Activated CD4-positive, alpha-beta T cell treated with anti-CD3 and anti-CD28 coated beads, Interleukin-2, amount 50 U/mL, for 48 hours (primary cell): ENCODE measurements at regions not wholly inside any gene's neighbourhood (a gene's known extent, or its start where the extent isn't known, plus 50 kb on each side); places are given as distances from the start of the nearest gene placed in this dataset.
"Not testable (repeated sequence)": the region's sequence is repeated elsewhere in the genome, so short reads cannot be mapped to it uniquely, and the experiment has no call there.

Experiments used
- DNase-seq, 2 experiments: peaks; one replicate each; pipeline ENCODE4 v3.0.0-alpha.2; 2020

DNA sequence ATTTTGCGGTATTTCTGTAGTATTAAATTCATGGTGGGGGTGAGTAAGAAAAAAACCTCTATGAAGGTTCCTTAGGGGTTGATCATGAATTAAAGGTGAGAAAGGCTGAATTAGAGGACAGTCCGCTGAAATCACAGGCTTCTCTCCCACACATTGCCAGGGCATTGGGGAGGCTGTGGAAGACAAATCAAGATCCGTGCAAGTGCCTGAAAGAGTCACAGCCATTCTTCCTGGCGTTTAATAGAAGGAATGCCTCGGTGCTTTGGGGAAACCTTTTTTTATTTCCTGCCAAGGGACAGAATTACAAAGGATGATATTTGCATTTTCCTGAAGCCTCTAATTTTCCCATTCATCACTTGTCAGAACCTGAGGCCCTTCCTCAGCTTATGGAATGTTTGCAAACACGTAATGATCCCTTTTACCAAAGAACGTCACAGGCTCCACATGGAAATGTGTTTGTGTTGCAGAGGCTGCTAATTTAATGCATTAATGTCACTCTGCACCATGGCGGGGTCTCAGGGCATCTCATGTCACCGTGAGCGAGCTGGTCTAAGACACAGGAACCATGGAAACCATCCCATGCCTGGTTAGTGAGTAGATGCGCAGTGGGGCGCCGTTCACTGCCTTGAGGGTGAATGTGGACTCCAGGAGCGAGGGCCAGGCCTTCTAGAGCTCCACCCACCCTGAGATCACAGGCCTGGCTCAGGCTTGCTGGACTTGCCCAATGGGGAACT is 185.9 kb upstream of the SULF2 start:
- DNase-seq = no peak

DNA sequence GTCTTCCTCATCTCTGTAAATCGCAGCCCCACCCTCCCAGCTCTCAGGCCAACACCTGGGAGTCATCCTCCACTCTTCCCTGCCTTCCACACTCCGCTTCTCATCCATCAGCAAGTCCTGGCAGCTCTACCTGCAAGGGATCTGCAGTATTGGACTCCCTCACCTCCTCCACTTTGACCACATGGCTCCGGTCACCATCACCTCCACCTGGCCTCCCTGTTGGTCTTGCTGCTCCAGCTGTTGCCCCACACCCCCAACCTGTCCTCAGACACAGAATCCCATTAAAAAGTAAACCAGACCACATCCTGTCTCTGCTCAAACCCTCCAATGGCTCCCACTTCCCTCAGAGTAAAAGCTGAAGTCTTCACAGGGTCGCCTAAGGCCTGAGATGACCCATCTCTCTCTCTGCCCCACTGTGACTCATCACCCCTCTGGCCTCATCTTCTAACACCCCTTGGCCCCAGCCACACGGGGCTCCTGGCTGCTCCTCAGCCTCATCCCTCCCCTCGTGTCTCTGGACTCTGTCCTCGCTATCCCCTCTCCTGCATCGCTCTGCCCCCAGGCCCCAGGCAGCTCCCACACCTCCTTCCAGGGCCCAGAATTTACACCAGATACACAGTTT is 185.1 kb upstream of the SULF2 start:
- DNase-seq = no peak

DNA sequence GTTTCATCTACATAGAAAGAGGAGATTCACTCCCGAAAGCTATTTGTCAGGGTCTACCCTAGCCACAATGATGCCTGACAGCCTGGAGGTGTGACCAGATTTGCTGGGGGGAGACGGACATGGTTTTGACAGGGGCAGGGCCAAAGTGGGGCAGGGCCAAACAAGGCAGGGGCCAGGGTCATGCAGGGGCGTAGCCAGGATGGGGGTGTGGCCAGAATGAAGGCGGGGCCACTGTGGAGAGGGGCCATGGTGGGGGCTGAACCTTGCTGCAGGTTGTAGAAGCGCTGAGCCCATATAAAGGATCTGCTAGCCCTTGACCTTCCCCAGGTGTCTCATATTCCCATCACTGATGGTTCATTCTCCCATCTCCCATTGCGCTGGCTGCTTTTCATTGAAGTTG is 184.1 kb upstream of the SULF2 start:
- no peak for DNase-seq

DNA sequence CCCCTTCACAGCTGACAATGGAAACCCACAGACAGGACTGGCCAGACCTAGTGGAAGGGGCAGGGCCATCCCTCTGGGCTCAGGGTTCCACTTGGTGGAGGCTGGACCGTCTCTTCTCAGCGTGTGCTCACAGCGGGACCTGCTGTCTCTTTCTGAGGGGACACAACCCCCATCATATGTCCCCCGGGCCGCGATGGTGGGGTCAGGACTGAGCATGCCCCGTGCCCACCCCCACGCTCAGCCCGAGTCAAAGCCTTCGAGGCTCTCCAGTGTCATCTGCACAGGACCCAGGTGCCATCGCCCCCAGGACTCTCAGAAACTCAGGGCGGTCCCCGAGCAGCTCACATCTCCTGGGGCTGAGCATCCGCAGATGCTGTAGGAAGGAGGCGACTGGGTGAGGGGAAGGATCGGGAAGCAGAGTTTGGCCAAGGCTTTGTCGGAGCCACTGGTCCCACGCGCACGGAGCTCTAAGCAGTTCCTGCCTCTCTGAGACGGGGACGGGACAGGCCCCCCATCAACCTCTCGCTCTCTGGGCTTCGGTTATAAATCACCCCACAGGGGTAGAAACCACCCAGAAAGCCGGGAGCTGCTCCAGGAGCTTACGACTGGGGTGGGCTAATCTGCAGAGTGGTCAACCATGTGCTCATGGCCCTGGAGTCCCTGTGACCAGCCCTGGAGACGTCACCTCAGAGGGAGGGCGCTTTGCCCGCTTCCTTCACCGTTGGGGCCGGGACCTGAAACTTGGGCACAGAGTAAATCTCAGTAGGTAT is 183.4 kb upstream of the SULF2 start:
- no peak for DNase-seq

DNA sequence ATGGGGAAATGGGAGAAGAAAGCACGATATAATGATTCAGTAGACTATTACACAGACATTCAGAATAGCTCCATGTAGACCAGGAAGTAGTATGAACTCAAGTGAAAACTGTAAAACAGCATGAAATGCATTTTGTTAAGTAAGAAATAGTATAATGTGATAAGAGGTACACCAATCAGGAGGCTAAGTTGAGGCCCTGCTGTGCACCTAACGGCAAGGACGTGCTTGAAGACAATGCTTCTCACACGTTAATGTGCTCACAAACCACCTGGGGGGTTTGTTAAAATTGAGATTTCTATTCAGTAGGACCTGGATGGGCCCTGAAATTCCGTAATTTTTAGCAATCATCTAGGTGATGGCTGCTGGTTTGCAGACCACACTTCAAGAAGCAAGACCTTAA is 178.9 kb upstream of the SULF2 start:
- DNase-seq = no peak

DNA sequence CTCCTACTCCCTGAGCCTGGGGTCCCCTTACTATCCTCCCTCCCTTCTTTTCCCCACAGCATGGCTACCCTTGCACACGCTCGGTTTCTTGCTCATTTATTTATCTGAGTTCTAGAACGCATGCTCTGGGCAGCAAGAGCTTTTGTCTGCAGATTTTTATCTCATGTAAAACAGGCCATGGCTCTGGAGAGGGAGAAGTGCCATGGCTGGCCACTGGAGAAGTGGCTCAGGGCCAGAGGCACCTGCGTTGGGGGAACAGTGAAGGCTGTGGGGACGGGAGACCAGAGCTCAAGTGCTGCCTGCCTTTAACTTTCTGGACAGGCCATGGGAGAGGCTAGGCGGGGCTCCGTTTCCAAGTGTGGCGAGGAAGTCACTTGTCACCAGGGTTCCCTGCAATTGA is 177.7 kb upstream of the SULF2 start:
- DNase-seq = no peak

DNA sequence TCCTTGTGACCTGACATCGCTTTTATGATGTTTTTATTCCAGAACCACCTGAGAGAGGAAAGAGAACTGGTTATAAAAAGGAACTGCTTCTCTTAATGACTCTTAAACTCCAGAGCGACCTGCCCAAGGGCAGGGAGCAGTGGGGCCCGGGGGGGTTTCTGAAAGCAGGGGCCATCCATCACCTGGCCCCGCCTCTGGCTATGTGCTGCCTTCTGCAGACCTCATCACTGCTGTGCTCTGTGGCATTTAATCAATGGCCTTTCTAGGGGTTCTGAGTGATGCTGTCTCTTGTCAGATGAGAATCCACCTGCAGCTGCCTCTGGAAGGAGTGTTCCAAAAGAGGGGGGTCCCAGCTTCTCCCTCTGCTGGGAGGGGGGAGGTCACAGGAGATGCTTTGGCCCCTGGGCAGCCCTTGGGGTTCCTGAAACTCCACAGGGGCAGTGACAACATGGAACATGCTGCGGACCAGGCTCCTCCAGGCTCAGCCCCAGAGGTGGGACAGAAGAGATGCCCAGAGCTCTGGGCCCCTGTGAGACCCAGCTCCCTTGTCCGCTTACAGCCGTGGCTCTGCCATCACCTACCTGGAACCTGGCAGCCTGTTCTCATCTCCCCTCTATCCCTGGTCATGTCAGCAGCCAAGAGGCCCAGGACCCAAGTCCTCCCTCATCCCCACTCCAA is 177.1 kb upstream of the SULF2 start:
- no peak for DNase-seq

DNA sequence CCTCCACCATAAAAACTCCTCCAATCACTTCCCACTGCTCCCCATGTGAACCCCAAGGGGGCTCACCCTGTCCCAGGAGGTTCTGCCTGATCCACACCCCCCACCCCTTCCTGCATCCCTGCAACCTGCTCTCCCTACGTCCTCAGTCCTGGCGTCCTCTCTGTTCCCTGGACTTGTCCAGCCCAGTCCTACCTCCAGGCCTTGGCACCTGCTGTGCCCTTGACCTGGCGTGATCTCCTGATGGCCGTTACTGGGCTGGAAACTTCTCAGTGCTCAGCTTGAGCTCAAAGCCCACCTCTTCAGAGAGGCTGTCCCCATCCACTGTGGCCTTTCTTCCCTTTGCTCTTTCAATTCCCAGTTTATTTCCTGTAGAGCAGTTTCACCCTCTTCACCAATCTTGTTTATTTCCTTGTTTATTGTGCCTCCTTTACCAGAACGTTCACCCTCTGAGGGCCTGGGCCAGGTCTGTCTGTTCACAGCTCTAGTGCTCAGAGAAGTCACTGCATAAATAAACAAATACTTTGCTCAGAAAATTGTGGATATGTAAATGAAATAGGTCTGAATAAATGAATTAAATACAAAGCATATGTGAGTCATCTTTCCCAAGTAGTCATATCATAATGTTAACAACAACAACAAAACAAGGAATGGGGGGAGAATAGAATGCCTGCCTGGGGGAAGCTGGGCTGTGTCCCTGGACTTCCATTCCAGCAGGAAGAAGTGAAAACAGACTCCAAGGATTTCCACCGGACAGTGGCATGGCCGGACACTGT is 175.7 kb upstream of the SULF2 start:
- no peak for DNase-seq

DNA sequence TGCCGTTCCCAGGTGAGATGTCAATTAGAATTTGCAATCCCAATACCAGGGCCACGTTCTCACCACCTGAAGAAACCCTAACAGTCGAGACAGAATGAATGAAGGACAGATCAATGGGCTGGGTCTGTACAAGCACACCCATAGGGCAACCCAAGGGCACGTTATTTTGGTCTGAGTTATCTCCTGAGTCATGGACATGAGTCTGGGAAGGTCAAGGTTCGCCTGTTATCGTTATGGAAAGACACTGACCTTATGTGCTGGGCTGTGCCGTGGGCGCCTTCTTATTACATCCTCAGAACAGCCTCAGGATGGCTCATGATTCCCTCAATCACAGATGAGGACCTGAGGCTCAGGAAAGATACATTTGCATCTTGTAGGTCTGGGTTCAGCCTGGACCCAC is 175.0 kb upstream of the SULF2 start:
- DNase-seq = no peak

DNA sequence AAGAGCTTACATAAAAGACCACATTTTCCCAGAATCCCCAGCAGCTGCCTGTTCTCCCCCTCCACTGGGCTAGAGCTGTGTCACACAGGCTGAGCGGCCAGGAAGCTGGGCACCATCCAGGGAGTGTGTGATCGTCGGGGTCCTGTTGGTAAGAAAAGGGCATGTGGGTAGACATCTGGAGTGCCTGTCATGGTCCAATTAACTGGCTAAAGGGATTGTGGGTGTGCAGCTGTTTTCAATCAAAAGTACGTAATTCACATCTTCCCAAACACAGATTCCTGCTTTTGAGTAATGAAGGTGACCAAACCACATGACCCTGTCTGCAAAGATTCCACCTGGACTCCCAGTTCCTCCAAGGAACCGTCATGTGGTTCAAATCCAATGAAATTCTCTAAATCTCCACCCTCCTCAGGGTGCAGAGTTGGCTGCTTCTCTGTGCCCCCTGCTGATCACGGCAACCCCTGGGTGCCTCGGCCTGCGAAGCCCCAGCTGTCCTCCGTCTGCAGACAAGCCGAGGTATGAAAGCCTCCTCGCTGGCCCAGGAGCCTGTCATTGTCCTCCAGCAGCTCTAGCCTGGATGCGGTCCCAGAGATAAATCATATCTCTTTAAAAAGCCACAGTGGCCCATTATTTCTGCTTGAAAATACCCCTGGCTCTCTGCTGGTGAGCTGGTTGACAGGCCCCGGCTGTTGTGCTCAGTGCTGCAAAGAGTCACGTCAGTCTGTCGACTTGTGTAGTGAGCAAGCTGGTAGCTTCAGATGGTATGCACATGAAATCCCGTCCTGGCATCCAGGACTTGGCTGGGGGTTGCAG is 172.9 kb upstream of the SULF2 start:
- DNase-seq = not testable (repeated sequence)

DNA sequence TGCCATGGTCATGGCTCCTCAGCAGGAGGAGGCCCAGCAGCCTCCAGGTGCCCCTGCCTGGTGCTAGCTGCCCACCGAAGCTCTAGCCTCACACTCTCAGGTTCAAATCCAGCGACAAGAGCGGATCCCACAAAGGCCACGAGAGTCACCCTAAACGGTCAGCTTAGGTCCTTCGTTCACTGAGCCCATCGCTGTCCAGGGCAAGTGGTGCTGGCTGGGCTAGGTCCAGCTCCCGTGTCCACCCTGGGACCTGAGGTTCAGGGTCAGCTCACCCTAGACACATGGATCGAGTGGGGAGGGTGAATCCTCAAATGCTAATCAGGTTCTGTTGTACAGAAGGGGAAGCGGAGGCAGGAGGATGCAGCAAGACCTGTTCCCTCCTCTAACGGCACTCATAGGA is 171.9 kb upstream of the SULF2 start:
- DNase-seq = no peak

DNA sequence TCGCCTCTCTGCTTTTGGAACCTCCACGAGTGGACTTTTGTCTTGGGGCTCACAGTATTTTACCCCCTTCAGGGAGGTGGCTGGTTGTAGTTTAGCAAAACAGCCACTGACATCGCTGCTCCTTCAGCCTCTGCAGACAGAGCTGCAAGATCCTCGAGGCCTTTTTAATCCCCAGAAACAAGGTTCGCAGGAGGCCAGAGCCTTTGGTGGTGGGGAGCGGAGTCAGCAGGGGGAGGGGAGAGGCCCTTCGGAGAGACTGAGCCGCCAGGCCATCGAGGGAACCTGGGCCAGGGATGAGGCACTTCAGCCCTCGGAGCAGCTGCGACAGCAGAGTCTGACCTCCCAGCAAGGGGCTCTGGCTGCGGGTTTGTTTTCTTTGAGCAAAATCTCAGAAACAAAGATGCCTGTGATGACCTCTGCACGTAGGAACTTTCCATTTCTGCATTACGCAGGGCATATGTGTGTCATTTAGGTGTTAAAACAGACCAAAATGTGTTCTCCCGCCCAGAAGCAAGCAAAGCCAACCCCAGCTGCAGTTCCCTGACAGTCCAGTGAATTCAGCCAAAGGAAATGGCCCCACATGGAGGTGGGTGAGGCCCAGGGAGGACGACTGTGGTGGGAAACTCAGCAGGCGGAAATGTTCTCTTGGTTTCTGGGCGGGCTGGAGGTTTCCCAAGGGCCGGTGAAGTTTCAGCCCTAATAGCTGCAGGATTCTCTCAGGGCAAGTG is 171.2 kb upstream of the SULF2 start:
- DNase-seq = no peak

DNA sequence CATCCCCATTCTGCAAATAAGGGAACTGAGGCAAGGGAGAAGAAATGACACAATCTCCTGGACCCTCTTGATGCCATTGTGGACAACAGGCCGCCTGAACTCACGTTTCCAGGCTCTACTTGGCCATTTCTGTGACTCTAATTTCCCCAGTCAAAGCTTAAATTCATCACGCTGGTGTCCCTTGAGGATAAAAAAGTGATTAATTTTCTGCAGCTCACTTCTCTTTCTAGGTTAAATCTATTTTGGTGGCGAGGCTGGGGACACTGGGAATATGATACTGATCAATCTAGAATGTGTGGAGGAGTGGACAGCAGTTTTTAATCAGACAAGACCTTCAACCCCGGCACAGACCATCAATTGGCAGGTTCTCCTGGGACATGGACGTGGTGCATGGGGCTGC is 168.2 kb upstream of the SULF2 start:
- no peak for DNase-seq

DNA sequence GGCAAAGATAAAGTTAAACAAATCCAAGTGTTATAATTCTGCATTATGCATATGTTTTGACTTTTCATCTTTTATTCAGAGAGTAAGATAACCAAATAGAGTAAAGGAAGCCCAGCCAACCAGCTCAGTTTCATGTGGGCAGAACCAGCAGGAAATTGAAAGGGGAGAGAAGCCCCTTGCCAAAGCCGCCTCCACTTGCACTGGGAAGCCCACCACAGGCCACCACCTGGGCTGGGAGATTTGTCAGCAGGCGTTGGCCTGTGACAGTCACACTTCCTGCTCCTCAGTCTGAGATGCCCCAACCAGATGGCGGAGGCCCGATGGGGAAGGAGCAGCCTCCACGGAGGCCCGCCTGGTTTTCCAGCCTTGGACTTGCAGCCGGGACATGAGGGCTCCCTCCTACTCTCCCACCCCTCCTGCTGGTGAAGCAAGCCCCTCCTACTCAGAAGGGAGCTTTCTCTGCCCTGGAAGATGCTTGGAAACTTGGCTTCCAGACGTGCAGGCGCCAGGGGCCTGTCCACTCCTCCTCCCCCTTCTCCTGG is 166.8 kb upstream of the SULF2 start:
- no peak for DNase-seq

DNA sequence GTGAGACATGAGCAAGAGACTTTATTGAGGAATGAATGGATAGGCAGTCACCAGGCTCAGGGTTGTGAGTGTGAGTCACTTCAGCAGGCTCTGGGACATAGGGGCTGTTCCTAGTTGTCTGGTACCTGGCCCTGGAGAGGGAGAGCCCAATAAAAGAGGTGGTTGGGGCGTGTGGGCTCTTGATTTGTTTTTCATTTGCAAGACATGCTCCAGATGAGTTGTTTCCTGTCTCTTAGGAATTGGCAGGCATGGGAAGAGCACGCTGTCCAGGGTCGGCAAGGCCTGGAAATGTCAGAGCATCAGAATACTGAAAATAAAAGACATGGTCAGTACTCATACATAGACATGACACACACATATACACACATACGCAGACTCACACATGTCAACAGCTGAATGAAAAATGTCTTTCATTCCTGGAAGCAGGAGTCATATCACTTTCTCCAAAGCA is 166.3 kb upstream of the SULF2 start:
- DNase-seq = no peak

DNA sequence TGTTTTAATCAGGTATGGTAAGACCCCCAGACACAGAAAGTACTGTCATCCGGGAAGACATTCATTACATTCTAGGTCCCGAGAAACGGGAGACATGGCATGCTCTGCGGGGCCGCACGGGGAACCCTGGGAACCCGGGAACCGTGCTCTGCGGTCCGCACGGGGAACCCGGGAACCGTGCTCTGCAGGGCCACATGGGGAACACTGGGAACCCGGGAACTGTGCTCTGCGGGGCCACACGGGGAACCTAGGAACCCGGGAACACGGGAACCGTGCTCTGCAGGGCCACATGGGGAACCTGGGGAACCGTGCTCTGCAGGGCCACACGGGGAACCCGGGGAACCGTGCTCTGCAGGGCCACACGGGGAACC is 165.6 kb upstream of the SULF2 start:
- DNase-seq = no peak

DNA sequence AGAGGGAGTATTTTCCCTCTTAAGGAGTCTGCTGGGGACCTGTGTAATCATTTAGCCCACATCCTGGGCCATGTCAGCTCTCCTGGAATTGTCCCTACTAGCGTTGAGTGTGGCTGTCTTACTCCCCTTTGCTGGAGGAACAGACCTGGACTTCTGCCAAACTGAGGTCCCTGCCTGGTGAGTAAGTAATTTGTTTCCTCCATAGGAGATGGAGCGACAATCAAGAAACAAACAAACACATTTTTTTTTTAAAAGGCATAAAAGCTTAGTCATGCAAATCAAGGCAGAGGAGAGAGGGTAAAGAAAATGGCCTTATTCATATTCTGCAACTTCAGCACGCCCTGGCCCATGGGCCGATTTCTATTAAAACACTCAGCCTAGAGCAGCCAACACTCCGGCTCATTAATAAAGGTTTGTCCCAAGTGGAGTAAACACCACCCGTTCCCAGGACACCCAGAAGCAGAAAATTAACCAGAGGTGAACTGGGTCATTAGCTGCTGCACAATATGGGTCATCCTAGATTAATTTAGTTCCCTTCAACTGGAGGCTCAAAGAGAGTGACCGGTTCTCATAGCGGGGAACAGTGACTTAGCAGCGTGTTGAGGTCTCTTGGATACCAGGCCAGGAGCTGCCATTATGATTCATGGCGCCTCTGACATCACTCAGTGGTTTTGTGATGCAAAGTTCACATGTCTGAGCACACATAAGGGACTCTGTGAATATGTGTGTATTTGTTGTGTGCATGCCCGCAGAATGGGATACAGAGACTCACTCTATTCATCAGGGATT is 165.0 kb upstream of the SULF2 start:
- DNase-seq = no peak

DNA sequence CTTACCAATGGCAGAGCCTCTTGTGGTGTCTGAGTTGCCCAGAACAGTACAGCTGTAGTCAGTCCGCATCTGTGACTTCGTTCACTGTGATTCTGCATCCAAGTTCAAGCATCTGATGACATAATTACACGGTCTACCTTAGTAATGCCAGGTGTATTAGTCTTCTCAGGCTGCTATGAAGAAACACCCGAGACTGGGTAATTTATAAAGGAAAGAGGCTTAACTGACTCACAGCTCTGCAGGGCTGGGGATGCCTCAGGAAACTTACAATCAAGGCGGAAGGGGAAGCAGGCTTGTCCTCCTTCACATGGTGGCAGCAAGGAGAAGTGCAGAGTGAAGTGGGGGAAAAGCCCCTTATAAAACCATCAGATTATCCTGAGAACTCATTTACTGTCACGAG is 163.9 kb upstream of the SULF2 start:
- no peak for DNase-seq

DNA sequence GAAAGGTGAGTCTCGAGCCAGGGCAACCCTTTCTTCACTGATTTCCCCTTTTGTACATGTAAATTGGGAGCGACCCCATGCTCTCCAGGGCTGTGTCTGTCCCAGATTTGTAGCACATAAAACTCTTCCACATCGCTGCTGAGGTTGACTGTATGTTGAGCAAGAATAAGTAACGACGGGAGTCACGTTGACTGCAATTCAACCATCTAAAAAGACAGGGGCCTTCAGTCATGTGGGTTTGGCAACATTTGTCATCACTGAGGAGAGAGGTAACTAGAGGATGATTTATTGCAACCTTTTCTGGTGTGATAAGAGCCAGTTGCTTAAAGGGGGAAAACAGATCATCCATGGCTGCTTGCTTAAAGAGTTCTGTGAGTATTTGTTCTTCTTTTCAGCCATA is 159.4 kb upstream of the SULF2 start:
- DNase-seq = no peak

DNA sequence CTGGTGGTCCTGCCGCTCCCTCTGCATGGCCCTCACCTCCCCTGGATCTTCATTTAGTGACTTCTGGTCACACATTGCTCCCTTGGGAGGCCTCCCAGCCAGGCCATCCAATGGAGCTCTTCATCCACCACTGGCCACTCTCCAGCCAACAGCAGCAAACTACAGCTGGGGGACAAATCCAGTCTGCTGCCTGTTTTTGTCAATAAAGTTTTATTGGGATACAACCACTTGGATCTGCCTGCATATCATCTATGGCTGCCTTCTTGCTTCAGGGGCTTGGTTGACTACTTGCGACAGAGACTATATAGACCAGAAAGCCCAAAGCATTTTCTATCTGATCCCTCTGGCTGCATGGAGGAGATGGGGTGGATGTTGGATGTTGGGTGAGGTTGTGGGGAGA is 156.6 kb upstream of the SULF2 start:
- no peak for DNase-seq
